SK-N-SH (cell line): ENCODE measurements at regions not wholly inside any gene's neighbourhood (a gene's known extent, or its start where the extent isn't known, plus 50 kb on each side); places are given as distances from the start of the nearest gene placed in this dataset.

Experiments
- CTCF ChIP-seq: fragments of 200-600 bp; sonication (generic); IDR thresholded peaks from 2 replicates; pipeline ENCODE4 v1.6.1; 2017; ENCODE audit warnings: antibody characterized with exemption, mild to moderate bottlenecking, moderate library complexity
- EP300 ChIP-seq, 2 experiments: IDR thresholded peaks; 2 replicates each; pipeline versions ENCODE4 v1.4.0 to v1.6.1; 2012; ENCODE audit warnings: borderline replicate concordance in 1 of 2, low read depth in 1 of 2, low read length in 1 of 2
- EZH2phosphoT487 ChIP-seq: fragments of 200-600 bp; sonication (generic); IDR thresholded peaks from 2 replicates; pipeline ENCODE4 v1.6.1; 2017; ENCODE audit warnings: low read depth, mixed run types, mild to moderate bottlenecking, antibody characterized with exemption, moderate library complexity, borderline replicate concordance
- FOXJ3 ChIP-seq: sonication (generic); formaldehyde crosslinking; IDR thresholded peaks from 2 replicates; pipeline ENCODE4 v1.5.1; 2020; ENCODE audit warnings: mild to moderate bottlenecking, missing genetic modification reagents
- GABPA ChIP-seq: IDR thresholded peaks from 2 replicates; pipeline ENCODE4 v1.4.0; 2012; ENCODE audit warnings: low read depth, mild to moderate bottlenecking
- MAX ChIP-seq: IDR thresholded peaks from 2 replicates; pipeline ENCODE4 v1.4.0; 2012; ENCODE audit warnings: low read depth
- MXI1 ChIP-seq: IDR thresholded peaks from 2 replicates; pipeline ENCODE4 v1.6.1; 2012; ENCODE audit warnings: mild to moderate bottlenecking, low read depth, low read length, improper control_type of control experiment
- PBX3 ChIP-seq: IDR thresholded peaks from 2 replicates; pipeline ENCODE4; 2012
- POLR2AphosphoS5 ChIP-seq: IDR thresholded peaks from 2 replicates; pipeline ENCODE4 v1.6.1; 2012; ENCODE audit warnings: low read depth, low read length
- RFX5 ChIP-seq: IDR thresholded peaks from 2 replicates; pipeline ENCODE4 v1.6.1; 2012; ENCODE audit warnings: mild to moderate bottlenecking, improper control_type of control experiment, low read length
- TAF1 ChIP-seq: IDR thresholded peaks from 2 replicates; pipeline ENCODE4 v1.6.1; 2012; ENCODE audit warnings: low read depth, mild to moderate bottlenecking, low read length, moderate library complexity, borderline replicate concordance
- TEAD4 ChIP-seq: IDR thresholded peaks from 2 replicates; pipeline ENCODE4 v1.4.0; 2012; ENCODE audit warnings: mild to moderate bottlenecking, borderline replicate concordance; ENCODE audit not compliant: insufficient read depth
- USF1 ChIP-seq: IDR thresholded peaks from 2 replicates; pipeline ENCODE4 v1.4.0; 2012; ENCODE audit warnings: low read depth, borderline replicate concordance
- YY1 ChIP-seq: IDR thresholded peaks from 2 replicates; pipeline ENCODE4 v1.4.0; 2012; ENCODE audit warnings: low read depth, mild to moderate bottlenecking

- no peak for TF ChIP-seq CTCF
- TF ChIP-seq FOXJ3 (CRISPR knock-in tag): no peak
- TF ChIP-seq USF1: no peak
- no peak for TF ChIP-seq GABPA
- TF ChIP-seq EP300 (IDR thresholded peaks at IDR 0.05; ENCODE audit: borderline replicate concordance in 1 of 2, low read depth in 1 of 2, low read length in 1 of 2): no peak
- TF ChIP-seq POLR2AphosphoS5: no peak
- TF ChIP-seq PBX3: no peak
- TF ChIP-seq TEAD4: no peak
- no peak for TF ChIP-seq MAX
- no peak for TF ChIP-seq EZH2phosphoT487
- TF ChIP-seq YY1: no peak
- TF ChIP-seq MXI1: no peak
- no peak for TF ChIP-seq TAF1
- no peak for TF ChIP-seq RFX5
Measured at GRCh38 chr6:40966860-40967259, 72.2 kb downstream of the UNC5CL start.
